Fibroblast of skin of scalp (primary cell): ENCODE measurements at regions not wholly inside any gene's neighbourhood (a gene's known extent, or its start where the extent isn't known, plus 50 kb on each side); places are given as distances from the start of the nearest gene placed in this dataset.

ENCODE experiments used
- DNase-seq: peaks from one replicate; pipeline ENCODE4 v3.0.0-alpha.2; 2013

DNA sequence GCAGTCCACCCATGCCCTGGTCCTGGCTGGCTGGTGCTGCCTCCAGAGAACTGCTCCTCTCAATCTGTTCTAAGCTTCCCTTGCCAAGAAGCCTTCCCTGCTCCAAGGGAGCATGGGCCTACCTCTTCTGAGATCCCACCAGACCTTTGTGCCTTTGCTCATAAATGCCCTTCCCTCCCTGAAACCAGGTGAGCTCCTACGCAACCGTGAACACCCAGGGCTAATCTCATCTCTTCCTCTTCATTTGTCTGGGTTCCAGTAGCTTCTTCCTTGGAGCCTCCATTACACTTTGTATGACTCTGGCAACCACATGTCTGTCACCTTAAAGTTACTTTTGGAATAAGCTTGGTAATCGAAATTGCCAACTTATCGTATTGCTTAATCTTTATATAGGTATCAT, 270.6 kb downstream of the PBX3 start:
- DNase-seq = no peak

- no peak for DNase-seq
Measured at GRCh38 chr9:126020836-126021235, 273.7 kb downstream of the PBX3 start.

GRCh38 chr9:126023962-126024361, 276.8 kb downstream of the PBX3 start:
- no peak for DNase-seq

DNA sequence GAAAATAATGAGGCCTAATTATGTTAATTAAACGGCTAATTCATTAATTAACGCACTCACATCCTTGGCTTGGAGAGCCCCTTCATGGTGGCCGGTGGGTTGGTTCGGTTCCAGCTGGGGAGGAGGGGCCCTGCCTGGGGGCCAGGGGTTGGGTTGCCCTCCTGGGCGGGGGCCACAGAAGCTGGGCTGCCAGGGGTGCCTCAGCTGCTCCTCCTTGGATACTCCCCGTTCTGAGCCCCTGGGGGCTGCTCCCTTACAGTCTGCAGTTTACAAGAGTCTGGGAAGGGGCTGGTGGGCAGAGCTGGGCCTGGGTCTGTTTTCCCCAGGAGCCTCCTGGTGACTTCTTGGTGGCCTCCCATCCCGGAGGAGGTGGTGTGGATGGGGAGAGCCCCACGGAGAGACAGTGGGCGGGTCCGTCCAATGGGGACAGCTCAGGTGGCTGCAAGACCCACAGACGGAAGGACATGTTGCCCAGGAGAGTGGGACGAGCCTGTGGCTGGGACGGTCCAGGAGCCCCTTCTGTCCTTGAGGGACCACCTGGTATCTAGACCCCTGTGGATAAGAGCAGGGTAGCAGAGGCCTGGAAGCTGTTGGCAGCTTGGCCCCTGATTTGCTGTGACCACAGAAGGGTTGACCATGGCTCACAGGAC, 277.5 kb downstream of the PBX3 start:
- no peak for DNase-seq

GRCh38 chr9:126025991-126026390, 278.8 kb downstream of the PBX3 start:
- DNase-seq = no peak

DNA sequence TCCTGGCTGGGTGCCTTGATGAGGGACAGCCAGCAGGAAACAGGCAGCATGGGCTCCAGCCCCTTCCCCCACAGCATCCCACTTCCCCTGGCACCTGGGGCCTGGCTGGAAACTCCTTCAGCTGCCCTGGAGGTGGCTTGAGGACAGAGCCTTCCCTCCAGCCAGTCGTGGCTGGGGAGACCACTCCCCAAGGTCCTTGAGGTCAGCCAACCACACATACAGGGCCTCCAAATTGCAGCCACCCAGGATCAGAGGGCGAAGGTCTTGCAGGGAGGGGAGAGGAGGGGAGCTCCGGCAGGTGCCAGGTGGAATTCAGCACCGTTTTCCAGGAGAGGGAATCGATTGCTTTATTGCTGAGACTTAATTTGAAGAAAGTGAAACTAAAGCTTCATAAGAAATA, 280.4 kb downstream of the PBX3 start:
- no peak for DNase-seq

GRCh38 chr9:126028746-126029145, 281.6 kb downstream of the PBX3 start:
- DNase-seq = no peak

- no peak for DNase-seq
Measured at GRCh38 chr9:126030716-126031115, 283.5 kb downstream of the PBX3 start.

DNA sequence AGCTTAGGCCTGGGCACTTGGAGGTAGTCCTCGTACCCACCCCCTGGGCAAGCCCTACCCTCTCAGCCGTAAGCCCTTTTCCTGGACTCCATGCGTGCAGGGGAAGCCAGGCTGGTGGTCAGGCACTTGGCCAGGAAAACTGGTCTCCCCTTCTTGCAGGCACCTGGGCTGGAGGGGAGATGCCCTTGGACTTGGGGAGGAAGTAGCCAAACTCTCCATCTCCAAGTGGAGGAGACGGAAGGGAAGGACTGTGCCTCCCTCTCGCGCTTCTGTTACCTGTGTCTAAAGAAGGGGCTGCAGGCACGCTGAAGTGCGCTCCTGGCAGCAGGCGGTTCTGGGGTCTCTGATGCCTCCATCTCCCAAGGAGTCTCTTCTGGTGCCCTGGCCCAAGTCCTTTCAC, 283.9 kb downstream of the PBX3 start:
- DNase-seq = no peak

GRCh38 chr9:126032135-126032534, 285.0 kb downstream of the PBX3 start:
- DNase-seq = no peak

GRCh38 chr9:126033318-126033717, 286.1 kb downstream of the PBX3 start:
- DNase-seq = no peak

- DNase-seq = no peak
Measured at GRCh38 chr9:126033956-126034355, 286.8 kb downstream of the PBX3 start.

DNA sequence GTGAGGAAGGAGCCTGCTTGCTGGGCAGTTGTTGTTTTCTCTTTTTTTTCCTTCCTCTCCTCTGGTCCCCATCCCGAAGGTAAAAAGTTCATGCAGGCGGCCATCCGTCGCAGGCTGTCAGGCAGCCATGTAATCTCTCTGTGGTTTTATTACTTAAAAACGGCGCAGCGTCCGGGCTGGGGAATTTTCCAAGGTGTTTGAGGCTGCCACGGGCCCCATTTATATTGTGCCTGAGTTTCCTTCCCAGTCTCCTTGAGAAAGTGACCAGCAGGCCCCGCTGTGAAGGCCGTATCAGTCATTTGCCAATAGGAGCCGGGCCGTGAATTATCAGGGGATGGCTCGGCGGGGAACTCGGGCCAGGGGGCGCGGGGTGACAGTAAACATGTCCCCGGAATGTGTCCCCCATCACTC, 289.7 kb downstream of the PBX3 start:
- DNase-seq = no peak

- DNase-seq = no peak
Measured at GRCh38 chr9:126038790-126039189, 287.8 kb upstream of the MVB12B start.

DNA sequence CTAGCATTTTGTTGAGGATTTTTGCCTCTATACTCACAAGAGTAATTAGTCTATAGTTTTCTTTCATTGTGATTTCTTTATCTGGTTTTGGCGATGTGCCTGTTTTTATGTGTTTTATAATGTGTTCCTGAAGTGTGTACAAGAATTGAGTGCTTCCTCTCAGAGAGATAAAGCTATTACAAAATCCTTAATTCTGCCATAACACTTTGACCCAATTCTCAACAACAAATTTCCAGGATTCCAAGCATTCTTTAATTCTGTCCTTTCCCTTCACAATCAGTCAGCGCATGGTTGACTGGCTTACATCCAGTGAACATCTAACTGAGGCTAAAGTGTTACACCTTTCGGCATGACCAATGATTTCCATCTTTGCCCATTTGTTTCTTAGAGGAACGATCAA, 282.9 kb upstream of the MVB12B start:
- DNase-seq = peak; percentile 4

DNA sequence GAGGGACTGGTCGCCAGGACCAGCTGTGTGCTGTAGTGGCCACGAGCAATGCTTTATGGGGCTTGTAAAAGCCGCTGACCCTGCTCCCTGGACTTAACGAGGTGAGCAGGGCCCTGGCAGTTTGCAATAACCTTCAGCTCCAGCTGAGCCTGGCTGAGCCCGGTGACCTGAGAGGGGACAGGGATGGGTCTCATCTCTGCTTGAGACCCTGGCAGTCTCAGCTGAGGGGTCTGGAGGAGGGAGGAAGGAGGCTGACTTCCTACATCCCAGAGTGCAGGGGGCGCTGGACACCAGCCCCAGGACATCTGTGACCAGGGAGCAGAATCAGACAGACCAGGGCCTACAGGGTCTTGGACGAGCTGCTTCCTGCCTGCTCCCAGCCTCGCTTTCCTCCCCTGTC, 277.5 kb upstream of the MVB12B start:
- DNase-seq = no peak

- no peak for DNase-seq
Measured at GRCh38 chr9:126049896-126050604, 276.6 kb upstream of the MVB12B start.

- DNase-seq = no peak
Measured at GRCh38 chr9:126050605-126050990, 276.0 kb upstream of the MVB12B start.

- no peak for DNase-seq
Measured at GRCh38 chr9:126051446-126052130, 275.0 kb upstream of the MVB12B start.

- DNase-seq = no peak
Measured at GRCh38 chr9:126052791-126053190, 273.8 kb upstream of the MVB12B start.

DNA sequence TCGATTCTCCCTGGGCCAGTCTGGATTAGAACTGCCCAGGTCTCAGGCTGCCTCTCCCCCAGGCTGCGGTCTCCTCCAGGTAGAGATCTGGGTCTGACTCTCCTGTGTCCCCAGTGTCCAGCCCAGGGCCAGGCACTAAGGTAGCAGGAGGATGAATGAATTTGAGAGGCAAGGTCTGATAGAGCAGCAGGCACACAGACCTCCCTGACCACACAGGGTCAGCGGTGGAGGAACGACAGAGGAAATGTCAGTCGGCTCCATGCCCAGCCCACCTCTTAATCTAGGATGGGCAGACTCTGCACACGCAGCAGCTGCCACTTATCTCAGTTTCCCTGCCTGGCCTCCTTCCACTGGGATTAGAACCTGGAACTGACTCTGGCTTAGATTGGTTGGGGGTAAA, 272.7 kb upstream of the MVB12B start:
- DNase-seq = no peak

GRCh38 chr9:126055381-126055985, 271.1 kb upstream of the MVB12B start:
- peak; percentile 57 for DNase-seq

- DNase-seq = no peak
Measured at GRCh38 chr9:126056312-126057021, 270.2 kb upstream of the MVB12B start.
